Stromal cell of bone marrow (primary cell): ENCODE measurements at regions not wholly inside any gene's neighbourhood (a gene's known extent, or its start where the extent isn't known, plus 50 kb on each side); places are given as distances from the start of the nearest gene placed in this dataset.

Experiments
- DNase-seq: peaks from one replicate; pipeline ENCODE4 v3.0.0-alpha.2; 2012; ENCODE audit warnings: low read depth

DNA sequence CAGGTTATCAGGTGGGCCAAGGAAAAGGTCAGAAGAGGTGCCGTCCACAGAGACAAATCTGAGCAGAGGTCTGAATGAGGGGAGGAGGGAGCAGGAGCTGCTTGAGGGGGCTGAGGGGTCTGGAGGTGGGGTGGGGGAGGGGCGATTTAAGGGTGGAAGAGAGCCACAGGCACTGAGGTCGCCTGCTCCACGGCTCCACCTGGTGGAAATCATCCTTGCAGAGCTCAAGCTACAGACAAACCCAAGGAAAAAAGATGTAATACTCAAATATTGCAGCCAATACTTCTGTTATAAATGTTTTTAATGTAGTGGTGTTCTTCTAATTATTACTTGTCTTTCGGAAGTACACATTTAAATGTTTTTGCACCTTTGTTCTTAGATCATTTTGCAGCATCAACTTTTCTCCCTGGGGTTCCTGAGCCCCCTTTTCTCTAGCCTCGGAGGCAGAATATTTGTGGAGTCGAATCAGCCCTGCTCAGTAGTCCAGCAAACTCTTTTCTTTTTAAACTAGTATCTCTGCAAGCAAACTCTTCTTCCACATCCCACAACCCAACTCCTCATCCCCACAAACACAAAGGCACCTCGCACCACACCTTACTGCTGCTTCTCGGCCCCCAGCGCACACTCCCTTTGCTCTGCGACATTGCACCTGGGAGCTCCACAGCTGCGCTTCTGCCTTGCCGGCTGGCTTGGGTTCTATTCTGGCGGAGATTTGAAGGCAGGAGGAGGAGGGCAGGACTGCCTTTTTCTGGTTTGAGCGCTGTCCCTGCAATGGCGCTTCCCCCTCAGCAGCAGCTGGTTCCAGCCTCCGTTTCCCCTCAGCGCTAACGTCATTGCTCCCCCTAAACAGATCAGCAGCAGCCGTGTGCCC lies 51.0 kb upstream of the TFAP2A start:
- peak; percentile 25 for DNase-seq
